ENCODE measurements at regions not wholly inside any gene's neighbourhood (a gene's known extent, or its start where the extent isn't known, plus 50 kb on each side); places are given as distances from the start of the nearest gene placed in this dataset.

DNA sequence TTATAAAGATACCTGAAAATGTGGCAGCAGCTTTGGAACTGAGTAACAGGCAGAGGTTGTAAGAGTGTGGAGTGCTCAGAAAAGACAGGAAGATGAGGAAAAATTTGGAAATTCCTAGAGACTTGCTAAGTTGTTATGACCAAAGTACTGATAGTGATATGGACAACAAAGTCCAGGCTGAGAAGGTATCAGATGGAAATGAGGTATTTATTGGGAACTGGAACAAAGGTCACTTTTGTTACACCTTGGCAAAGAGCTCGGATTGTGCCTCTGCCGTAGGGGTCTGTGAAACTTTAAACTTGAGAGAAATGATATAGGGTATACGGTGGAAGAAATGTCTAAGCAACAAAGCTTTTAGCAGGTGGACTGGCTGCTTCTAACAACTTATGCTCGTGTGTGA is 419.9 kb downstream of the PCDH17 start:
- DNase-seq (ENCODE audit: low read depth): no peak

DNA sequence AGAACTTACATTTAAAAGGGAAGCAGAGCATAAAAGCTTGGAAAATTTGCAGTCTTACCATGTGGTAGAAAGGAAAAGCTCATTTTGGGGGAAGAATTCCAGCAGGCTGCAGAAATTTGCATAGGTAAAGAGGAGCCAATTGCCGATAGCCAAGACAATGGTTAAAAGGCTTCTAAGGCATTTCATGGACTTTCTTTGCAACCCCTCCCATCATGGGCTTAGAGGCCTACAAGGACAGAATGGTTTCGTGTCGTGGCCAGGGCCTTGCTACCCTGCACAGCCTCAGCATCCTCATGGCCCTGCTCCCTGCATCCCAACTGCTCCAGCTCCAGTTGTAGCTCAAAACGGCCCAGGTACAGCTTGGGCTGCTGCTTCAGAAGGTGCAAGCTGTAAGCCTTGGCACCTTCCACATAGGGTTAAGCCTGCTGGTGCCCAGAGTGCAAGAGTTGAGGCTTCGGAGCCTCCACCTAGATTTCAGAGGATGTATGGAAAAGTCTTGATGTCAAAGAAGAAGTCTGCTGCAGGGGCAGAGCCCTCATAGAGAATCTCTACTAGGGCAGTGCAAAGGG is 420.3 kb downstream of the PCDH17 start:
- no peak for DNase-seq (ENCODE audit: low read depth)

DNA sequence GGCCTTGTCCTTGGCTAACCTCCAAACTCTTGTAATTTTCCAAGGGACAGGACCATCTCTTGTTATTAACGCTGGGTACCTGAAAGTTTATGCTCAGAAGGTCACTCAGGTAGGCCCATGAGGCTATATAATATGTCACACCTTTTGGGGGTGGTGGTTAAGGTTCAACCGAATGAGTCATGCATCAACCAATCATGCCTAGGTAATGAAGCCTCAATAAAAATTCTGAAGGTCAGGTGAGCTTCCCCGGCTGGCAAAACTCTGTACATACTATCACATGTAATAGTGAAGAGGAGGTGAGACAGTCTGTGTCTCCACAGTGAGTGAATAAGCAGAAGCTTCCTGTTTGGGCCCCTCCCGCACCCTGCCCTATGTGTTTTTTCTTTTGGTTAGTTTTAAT is 424.9 kb downstream of the PCDH17 start:
- DNase-seq (ENCODE audit: low read depth): no peak

DNA sequence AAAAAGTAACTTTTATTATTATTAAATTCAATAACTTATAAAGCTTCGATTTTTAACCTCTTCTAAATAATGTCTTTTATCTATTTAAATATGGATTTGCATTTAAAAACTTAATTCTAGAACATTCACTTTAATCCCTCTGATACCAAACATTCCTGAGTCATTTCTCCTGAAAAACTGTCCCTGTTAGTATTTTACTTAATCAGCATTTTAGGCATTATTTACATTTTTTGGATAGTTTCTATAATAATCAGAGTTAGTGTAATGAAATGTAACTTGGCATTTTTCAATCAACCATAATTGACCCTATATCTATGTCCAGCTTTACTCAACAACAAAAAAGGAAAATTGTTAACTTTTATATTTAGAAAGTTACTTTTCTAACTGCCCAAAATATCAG is 428.1 kb downstream of the PCDH17 start:
- no peak for DNase-seq (ENCODE audit: low read depth)

DNA sequence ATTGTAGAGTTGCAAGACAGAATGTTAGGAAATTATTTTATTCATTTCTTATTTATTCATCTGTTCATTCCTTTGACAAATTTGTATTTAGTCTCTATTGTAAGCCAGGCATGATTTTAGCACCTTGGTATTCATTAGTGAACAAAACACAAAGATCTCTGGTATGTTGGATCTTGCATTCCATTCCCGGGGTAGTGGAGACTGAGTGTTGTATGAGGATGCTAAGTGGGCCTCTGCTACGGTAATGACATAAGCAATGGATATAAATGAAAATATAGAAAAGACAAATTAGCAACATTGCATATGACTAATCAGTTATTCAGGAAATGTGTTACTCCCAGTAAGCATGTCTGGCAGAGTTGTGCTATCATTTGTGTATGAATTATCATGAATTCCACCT is 449.3 kb downstream of the PCDH17 start:
- no peak for DNase-seq (ENCODE audit: low read depth)

DNA sequence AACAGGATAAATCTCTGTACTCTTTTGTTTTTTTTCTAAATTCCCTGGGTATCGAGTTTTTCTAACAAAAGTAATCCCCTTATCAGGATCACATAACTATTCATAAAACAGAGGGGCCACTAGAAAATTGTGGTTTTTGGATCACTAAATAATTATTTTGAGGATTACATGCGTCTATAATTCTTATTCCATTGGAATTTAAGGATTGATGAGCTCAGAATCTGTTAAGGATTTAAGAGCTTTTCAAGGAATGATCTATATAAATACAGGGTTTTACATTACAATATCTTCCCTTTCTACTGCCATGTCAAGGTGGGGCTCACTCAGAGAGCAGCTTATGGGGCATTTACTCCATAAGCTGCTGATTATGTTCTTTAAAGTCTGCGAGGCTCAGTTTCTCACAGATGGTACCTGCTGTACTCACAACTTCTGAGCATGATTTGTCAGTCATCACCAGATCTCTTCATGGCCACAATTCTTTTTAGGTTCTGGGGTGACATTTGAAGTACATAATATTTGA is 449.8 kb downstream of the PCDH17 start:
- DNase-seq (ENCODE audit: low read depth): no peak

DNA sequence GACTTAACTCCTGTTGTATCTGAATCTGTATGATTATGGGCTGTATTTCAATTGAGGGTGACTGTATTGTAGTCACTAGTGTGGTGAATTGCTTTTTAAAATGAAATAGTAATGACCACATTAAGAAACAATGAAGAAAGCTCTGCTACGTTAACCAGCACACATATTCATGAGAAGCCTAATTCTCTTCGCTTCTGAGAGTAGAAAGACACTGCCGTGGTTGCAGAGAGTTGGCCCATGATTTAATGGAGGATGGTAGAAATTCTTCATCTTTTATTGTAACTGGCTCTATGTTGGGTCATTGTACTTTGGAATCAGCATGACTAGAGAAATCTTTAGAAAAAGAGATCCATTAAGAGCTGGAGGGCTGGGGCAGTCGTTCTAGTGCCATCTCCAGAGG is 451.5 kb downstream of the PCDH17 start:
- no peak for DNase-seq (ENCODE audit: low read depth)

DNA sequence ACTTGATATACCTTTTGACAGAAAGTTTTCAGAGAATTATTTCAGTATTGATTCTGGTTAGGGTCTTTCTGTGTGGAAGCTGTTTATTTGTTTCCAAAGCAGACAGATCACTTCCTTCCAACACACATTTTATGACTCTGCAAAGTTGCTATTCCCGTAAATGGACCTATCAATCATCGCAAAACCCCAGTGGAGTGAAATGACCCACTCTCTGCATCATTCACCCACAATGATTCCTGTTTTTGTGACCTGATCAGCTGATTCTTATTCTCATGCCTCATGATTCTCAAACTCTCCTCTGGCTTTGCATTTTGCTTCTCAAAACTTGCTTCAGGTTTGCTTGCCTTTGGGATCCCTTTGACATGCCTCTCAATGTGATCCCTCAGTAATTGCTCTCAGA is 453.7 kb downstream of the PCDH17 start:
- DNase-seq (ENCODE audit: low read depth): no peak

DNA sequence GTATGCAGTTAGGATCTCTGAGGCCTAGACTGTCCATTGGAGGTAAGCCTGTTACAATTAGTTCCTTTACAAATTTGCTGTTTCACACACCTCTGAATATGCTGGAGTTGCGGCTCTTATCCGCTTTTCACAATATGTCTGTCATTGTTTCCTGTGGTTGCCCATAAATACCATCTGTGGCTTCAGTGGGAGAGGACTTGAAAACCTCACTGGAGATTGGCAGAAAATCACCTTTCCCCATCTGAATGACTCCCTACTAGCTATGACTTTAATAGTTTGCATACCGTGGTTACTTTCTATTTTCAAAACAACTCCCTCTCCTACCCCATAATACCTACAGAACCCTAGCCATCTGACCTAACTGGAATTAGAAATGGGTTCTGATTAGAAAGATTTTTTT is 454.3 kb downstream of the PCDH17 start:
- DNase-seq (ENCODE audit: low read depth): no peak

DNA sequence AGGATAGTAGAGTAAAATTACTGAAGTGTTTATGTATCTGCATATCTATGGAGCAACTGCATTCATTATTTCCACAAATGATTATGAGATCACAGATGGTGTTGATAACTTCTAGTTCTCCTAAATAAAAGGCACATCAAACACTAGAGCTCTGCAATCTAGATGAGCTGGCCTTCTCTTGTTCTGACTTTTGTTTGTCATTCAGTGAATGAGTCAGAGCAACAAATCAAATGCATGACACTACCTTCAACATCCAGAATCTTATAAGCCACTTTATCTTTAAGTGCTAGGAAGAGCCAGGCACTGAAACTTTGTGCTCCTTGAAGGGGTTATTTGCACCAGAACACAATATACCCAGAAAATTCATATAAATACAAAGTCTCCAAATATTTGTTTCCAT is 456.0 kb downstream of the PCDH17 start:
- DNase-seq (ENCODE audit: low read depth): no peak

DNA sequence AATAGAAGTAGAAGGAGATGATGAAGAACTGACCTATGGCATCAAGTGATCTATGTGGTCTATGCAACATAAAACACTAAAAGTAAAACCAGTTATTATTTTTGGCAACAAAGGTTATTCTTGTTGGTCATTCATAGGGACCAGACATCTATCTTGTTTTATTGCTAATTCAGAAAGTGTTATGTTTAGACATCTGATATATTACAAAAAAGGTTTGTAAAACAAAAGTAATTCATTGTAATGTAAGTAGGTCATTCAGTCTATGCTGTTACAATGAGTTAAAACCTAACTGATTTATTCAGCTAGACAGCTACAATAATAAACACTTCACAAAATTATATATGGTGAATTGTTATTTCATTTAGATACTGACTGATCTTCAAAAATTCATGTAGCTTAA is 461.9 kb downstream of the PCDH17 start:
- DNase-seq (ENCODE audit: low read depth): no peak

DNA sequence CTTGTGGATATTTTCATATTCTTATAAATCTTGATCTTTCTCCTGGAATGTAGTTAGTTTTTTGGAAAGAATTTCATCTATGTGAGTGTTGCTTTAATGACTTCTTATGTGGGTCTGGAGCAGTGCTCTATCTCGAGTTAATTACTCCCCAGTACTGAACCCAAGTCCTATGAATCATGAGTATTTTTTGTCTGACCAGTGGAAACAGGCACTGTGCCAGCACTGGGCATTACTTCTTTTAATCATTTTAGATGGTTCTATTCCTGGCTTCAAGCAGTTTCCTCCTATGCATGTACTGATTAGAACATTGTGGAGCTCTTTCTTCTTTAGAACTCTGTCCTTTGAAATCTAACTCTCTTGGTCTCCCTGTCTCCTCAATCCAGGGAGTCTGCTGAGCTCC is 466.3 kb downstream of the PCDH17 start:
- DNase-seq (ENCODE audit: low read depth): no peak

DNA sequence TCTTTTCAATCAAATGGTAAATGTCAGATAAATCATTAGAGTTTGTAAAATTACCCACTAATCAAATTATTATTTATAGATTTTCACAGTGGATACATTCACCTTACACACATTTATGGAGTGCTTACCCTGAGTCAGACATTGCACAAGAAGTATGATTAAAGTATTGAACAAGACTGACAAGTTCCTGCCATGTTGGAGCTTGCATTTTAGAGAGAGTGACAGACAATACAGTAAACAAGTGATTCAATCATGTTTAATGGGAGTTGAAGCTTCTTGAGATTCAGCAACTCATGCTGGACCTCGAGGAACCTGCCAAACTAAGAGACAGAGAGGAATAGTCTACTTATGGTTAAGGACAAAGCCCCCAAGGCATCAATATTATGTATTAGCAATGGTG is 487.8 kb downstream of the PCDH17 start:
- no peak for DNase-seq (ENCODE audit: low read depth)

DNA sequence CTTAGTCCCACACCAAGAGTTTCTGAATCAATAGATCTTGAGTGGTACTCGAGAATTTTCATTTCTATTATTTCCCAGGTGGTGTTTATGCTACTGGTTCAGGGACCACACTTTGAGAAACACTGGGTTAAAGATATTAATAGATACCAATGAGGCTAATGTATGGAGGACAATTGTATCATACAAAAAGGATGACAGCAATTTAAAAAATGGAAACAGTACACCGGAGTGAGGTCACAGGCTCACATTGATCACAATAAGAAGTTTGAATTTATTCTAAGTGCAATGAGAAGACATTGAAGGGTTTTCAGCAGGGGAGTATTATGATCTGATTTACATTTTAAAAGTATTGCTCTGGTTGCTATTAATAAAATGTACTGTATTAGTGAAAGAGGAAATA is 488.3 kb downstream of the PCDH17 start:
- no peak for DNase-seq (ENCODE audit: low read depth)

DNA sequence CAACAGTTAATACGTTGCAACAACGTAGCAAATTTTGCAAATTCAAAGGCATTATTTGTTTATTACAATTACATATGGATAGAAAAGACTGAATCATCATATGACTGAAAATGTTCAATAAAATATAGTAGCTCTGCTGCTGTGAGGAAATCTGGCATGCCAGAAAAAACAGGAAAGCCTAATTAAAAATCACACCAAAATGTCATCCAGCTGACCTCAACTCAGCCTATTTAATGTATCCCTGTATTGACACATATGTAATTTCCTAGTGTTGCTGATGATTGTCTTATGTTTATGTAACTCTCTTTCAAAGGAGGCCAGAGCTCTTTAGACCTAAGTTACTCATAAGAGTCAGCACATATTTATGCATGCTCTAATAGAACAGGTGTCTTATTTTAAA is 495.0 kb downstream of the PCDH17 start:
- no peak for DNase-seq (ENCODE audit: low read depth)

DNA sequence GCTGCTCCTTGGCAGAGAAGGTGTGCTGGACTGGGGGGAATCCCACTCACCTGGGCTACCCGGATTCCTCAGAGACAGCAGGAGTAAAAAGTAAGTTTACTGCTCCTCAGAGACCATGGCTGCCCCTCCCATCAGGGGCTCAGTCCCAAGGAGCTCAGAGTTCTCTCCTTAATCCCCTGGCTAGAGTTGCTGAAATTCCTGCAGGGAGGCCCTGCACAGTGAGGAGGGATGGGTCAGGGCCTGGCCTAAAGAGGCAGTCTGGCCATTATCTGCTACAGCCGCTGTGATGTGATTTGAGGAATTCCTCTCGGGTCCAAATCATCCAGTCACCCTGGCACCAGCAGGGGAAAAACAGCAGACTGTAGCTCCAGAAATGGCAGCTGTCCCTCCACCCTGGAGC is 502.5 kb downstream of the PCDH17 start:
- DNase-seq (ENCODE audit: low read depth): no peak

DNA sequence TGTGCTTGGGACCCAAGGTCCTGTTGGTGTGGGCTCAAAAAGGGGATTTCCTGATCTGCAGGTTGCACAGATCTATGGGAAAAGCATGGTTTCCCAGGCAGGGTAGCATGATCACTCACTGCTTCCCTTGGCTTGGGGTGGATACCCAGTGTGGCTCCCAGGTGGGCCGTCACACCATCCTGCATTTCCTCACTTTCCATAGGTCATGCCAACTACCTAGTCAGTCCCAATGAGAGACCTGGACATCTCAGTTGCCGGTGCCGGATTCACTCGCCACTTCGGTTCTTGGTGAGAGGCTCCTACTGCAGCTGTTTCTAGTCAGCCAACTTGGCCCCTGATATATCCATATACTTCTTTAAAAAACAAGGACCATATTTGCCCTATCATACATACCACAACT is 503.0 kb downstream of the PCDH17 start:
- no peak for DNase-seq (ENCODE audit: low read depth)

DNA sequence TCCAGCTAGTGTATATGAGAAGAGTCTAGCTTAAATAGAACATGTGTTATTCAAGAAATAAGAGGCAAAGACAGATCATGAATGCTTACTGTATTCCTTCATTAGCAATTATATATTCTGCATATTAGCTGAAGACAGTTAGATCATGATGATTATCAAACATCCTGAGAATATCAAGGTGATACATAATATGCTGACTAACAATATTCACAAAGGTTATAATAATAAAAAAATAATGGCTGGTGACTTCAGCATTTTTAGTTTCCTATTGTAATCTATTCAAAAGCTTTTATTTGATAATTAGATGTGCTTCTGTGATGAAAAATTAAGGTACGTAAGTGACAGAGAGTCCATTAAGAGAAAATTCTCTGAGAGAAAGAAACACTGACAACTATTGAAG is 511.4 kb downstream of the PCDH17 start:
- DNase-seq (ENCODE audit: low read depth): no peak

DNA sequence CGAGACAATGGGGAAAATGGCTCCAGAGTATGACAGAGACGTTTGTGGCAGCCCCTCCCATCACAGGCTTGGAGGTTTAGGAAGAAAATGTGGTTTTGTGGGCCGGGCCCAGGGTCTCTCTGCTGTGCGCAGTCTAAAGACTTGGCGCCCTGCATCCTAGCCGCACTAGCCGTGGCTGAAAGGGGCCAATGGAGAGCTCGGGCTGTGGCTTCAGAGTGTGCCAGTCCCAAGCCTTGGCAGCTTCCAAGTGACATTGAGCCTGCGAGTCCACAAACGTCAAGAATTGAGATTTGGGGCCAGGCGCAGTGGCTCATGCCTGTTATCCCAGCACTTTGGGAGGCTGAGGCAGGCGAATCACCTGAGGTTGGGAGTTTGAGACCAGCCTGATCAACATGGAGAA is 513.1 kb downstream of the PCDH17 start:
- no peak for DNase-seq (ENCODE audit: low read depth)

DNA sequence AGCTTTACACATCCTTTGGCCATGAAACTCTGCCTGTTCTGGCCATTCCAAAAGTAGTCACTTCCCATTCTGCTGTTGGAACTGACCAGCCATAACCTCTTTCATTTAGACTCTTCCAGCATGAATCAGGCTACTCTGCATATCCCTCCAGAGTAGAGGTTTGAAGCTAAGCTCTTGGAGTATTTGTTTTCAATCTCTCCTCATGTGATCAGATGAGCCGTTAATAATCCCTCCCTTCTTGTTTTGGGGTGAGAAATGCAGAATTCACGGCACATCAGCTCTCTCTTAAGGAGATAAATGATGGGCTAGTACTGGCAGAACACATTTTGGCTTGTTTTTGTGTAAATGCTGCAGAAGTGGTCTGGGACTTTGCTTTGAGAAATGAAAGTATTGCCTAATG is 519.9 kb downstream of the PCDH17 start:
- DNase-seq (ENCODE audit: low read depth): no peak

DNA sequence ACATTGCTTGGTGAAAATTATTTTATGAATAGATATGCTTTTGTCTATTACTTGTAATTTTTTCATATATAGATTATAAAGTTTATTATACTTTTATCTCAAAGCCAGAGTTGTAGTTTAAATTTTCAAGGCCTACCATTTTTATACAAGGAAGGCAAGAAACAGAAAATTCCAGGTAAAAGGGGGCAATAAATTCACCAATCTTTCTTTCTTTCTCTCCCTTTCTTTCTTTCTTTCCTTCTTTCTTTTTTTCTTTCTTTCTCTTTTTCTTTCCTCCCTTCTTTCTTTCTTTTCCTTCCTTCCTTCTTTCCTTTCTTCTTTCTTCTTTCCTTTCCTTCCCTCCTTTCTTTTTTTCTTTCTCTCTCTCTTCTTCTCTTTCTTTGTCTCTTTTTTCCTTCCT is 529.4 kb downstream of the PCDH17 start:
- DNase-seq (ENCODE audit: low read depth): no peak

DNA sequence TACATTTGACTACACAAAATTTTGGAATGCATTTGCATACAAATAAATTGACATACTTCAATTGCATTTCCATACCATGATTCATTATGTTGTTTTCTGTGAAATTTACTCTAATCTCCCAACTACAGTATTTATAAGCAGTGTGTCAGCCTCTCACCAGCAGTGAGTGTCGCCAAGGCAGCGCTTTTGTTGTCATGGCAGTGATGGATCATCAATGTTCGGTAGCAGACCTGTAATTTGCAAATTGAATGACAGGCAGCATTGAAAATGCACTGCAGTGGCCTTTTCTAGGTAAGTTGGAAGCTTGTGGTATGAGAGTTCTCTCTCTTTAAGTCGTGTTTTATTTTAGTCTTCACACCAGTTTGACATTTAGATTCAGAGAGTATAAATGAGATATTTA is 534.1 kb downstream of the PCDH17 start:
- no peak for DNase-seq (ENCODE audit: low read depth)

DNA sequence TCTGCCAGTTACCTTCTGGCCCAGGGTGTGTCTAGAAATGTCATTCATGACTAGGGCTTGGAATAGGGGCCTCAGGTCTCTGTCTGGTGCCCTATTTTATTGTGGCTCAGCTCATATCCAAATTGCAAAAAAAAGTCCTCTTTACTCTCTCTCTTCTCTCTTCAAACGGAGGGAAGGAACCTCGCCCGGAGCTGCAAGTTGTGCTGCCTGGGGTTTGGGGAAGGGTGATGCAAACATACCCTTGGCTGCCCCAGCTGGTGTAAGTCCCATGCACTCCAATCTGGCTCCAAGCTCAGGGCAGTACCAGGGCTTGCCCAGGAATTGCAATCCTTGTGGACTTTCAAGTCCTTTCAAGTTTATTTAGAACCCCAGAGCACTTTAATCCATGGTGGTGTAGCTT is 549.6 kb downstream of the PCDH17 start:
- no peak for DNase-seq (ENCODE audit: low read depth)

DNA sequence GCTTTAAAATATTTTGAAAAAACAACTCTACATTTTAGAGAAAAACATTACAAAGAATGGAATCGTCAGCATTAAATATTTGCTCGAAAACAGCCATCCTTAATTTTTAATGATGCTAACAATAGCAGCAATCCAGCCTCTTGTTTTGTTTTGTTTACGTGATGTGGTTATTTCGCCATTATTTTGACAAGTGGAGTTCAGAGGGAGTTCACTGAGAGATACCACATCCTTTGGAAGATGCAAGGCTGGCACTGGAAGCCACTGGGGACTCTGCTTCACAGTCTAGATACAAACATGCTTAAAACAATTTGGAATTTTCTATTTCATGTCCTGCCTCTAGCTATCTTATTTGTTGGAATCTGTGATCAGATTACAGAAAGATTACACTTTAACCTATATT is 556.3 kb downstream of the PCDH17 start:
- no peak for DNase-seq (ENCODE audit: low read depth)

DNA sequence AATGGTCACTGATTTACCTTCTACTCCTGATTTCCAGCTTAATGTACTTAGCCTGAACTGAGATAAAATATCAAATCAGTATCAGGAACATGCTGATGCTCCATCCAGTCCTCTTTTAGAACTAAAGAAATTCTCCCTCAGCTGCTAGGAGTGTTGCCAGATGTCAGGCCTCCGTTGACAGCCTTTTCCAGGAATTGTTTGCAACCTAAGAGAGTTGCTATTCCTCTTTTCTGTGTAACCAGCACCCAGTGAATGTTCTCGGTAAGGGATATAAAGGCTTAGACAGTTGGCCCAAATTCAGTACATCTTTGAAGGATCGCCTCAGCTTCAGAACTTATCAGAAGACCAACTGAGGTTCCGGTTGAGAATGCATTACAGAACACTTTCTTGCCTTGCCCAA is 559.0 kb downstream of the PCDH17 start:
- DNase-seq (ENCODE audit: low read depth): no peak

Measured in GM04504 (cell line).